WTC11 (cell line): ENCODE measurements at regions not wholly inside any gene's neighbourhood (a gene's known extent, or its start where the extent isn't known, plus 50 kb on each side); places are given as distances from the start of the nearest gene placed in this dataset.

Experiments used
- CTCF ChIP-seq: fragments of 200-600 bp; IDR thresholded peaks from 2 replicates; pipeline ENCODE4 v1.8.0; 2022; ENCODE audit warnings: antibody characterized with exemption
- IRF2 ChIP-seq: sonication (generic); formaldehyde crosslinking; IDR thresholded peaks from 2 replicates; pipeline ENCODE4 v1.8.0; 2022; ENCODE audit warnings: low read depth, missing genetic modification reagents, borderline replicate concordance
- MAX ChIP-seq: sonication (generic); formaldehyde crosslinking; IDR thresholded peaks from 2 replicates; pipeline ENCODE4 v1.8.0; 2022; ENCODE audit warnings: mild to moderate bottlenecking, missing genetic modification reagents
- NFYB ChIP-seq: sonication (generic); formaldehyde crosslinking; conservative IDR thresholded peaks from 2 replicates; pipeline ENCODE4 v1.8.0; 2022; ENCODE audit warnings: low read depth, missing genetic modification reagents
- TF ChIP-seq, protein P1 (sequence below): sonication (generic); formaldehyde crosslinking; IDR thresholded peaks from 2 replicates; pipeline ENCODE4 v1.8.1; 2023; ENCODE audit warnings: mild to moderate bottlenecking, moderate library complexity, missing genetic modification reagents

- TF ChIP-seq IRF2 (CRISPR knock-in tag) (no peak), MAX (CRISPR knock-in tag) (no peak), CTCF (no peak), NFYB (CRISPR knock-in tag) (no peak)
- TF ChIP-seq, protein P1, sequence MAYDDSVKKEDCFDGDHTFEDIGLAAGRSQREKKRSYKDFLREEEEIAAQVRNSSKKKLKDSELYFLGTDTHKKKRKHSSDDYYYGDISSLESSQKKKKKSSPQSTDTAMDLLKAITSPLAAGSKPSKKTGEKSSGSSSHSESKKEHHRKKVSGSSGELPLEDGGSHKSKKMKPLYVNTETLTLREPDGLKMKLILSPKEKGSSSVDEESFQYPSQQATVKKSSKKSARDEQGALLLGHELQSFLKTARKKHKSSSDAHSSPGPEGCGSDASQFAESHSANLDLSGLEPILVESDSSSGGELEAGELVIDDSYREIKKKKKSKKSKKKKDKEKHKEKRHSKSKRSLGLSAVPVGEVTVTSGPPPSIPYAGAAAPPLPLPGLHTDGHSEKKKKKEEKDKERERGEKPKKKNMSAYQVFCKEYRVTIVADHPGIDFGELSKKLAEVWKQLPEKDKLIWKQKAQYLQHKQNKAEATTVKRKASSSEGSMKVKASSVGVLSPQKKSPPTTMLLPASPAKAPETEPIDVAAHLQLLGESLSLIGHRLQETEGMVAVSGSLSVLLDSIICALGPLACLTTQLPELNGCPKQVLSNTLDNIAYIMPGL (CRISPR knock-in tag) = no peak
Measured at GRCh38 chr1:242854466-242854865, 330.0 kb upstream of the PLD5 start.
